B cell (primary cell): ENCODE measurements at regions not wholly inside any gene's neighbourhood (a gene's known extent, or its start where the extent isn't known, plus 50 kb on each side); places are given as distances from the start of the nearest gene placed in this dataset.

Experiments
- ATAC-seq: fragments of 200-7000 bp; cut with Tn5 transposase; one replicate; pipeline ENCODE4 v1.10.0; 2021; ENCODE audit warnings: low read depth, mild to moderate bottlenecking, moderate number of reproducible peaks, moderate library complexity
- CTCF ChIA-PET: fragments of 350-600 bp; sonication (Branson Sonifier 250); formaldehyde crosslinking; loops from one replicate; lab custom pipeline; 2021; ENCODE audit warnings: antibody characterized with exemption, inconsistent platforms; lab: Charles Lee
- POLR2A ChIA-PET: fragments of 350-600 bp; sonication (Branson Sonifier 250); formaldehyde crosslinking; loops from one replicate; lab custom pipeline; 2021; ENCODE audit warnings: antibody characterized with exemption; lab: Charles Lee
- DNase-seq: peaks from one replicate; pipeline ENCODE4 v3.0.0; 2013
- H2AFZ ChIP-seq: 2 replicates; pipeline ENCODE4 v1.6.1; 2012; ENCODE audit warnings: mild to moderate bottlenecking, low read depth, low read length; ENCODE audit not compliant: insufficient read depth, poor library complexity, severe bottlenecking
- H3K27ac ChIP-seq, 2 donors: 1 replicate in 1 of 2; 2 replicates in 1 of 2; pipeline ENCODE4 v1.5.1; 2012 to 2013; ENCODE audit warnings: low read length in 2 of 2, mild to moderate bottlenecking in 2 of 2, moderate library complexity in 1 of 2
- H3K27me3 ChIP-seq, 4 experiments: fragments of 200-600 bp in 1 of 4; sonication (generic) in 1 of 4; replicated peaks in 1 of 4; 1 replicate in 2 of 4; 2 replicates in 2 of 4; pipeline versions ENCODE4 v1.6.1 to v1.7.0; 2013 to 2016; ENCODE audit warnings: low read length in 3 of 4, mild to moderate bottlenecking in 2 of 4, mixed read lengths in 1 of 4, moderate library complexity in 1 of 4; ENCODE audit not compliant: insufficient read depth in 4 of 4, control insufficient read depth in 3 of 4; ENCODE audit errors: control extremely low read depth in 1 of 4
- H3K36me3 ChIP-seq, 2 experiments: replicated peaks in 1 of 2; 1 replicate in 1 of 2; 2 replicates in 1 of 2; pipeline versions ENCODE4 v1.6.1 to v1.7.1; 2013; ENCODE audit warnings: low read length in 1 of 2; ENCODE audit not compliant: insufficient read depth in 2 of 2, control insufficient read depth in 1 of 2; ENCODE audit errors: control extremely low read depth in 1 of 2, extremely low read depth in 1 of 2
- H3K4me1 ChIP-seq, 2 donors: fragments of 200-600 bp in 1 of 2; sonication (generic) in 1 of 2; 1 replicate in 1 of 2; 2 replicates in 1 of 2; pipeline versions ENCODE4 v1.5.1 to v1.6.1; 2013 to 2017; ENCODE audit warnings: low read length in 2 of 2; ENCODE audit not compliant: control insufficient read depth in 2 of 2, insufficient read depth in 2 of 2
- H3K4me2 ChIP-seq: replicated peaks from 2 replicates; pipeline ENCODE3; 2012; ENCODE audit warnings: mild to moderate bottlenecking, low read depth, low read length; ENCODE audit not compliant: poor library complexity, severe bottlenecking
- H3K4me3 ChIP-seq, 5 experiments: fragments of 200-600 bp in 1 of 5; sonication (generic) in 1 of 5; 1 replicate in 3 of 5; 2 replicates in 2 of 5; pipeline versions ENCODE4 v1.5.1 to v1.7.0; 2011 to 2016; ENCODE audit warnings: low read length in 4 of 5, mild to moderate bottlenecking in 4 of 5, low read depth in 2 of 5, control low read depth in 1 of 5, moderate library complexity in 1 of 5; ENCODE audit not compliant: insufficient read depth in 1 of 5; ENCODE audit errors: control extremely low read depth in 1 of 5, extremely low read depth in 1 of 5
- H3K79me2 ChIP-seq: fragments of 200-600 bp; sonication (generic); one replicate; pipeline ENCODE4 v1.6.0; 2016; ENCODE audit warnings: low read length; ENCODE audit not compliant: control insufficient read depth, insufficient read depth
- H3K9ac ChIP-seq: fragments of 200-600 bp; sonication (generic); 2 replicates; pipeline ENCODE4 v1.6.1; 2017; ENCODE audit warnings: mild to moderate bottlenecking, low read length, moderate library complexity
- H3K9me3 ChIP-seq, 3 donors: one replicate each; pipeline versions ENCODE4 v1.6.1 to v1.7.1; 2013; ENCODE audit warnings: low read length in 2 of 3; ENCODE audit not compliant: control insufficient read depth in 2 of 3, insufficient read depth in 1 of 3; ENCODE audit errors: control extremely low read depth in 1 of 3
- H4K20me1 ChIP-seq: 2 replicates; pipeline ENCODE4 v1.6.0; 2012; ENCODE audit warnings: mild to moderate bottlenecking, low read length; ENCODE audit not compliant: insufficient read depth, control insufficient read depth, poor library complexity, severe bottlenecking
- H3K27ac Mint-ChIP-seq: one replicate; pipeline ENCODE4 v1.8.0; 2021; ENCODE audit warnings: mixed read lengths
- H3K27me3 Mint-ChIP-seq: one replicate; pipeline ENCODE4 v1.8.0; 2021; ENCODE audit warnings: mixed read lengths
- H3K4me1 Mint-ChIP-seq: one replicate; pipeline ENCODE4 v1.8.0; 2021; ENCODE audit warnings: mixed read lengths
- H3K4me3 Mint-ChIP-seq: one replicate; pipeline ENCODE4 v1.8.0; 2021; ENCODE audit warnings: mixed read lengths
- H3K9me3 Mint-ChIP-seq: one replicate; pipeline ENCODE4 v1.8.0; 2022; ENCODE audit warnings: mixed read lengths; ENCODE audit not compliant: insufficient read depth
- CTCF ChIP-seq: fragments of 200-600 bp; IDR thresholded peaks from one replicate; pipeline ENCODE4 v1.8.0; 2022; ENCODE audit warnings: antibody characterized with exemption, mild to moderate bottlenecking
- EZH2 ChIP-seq: IDR thresholded peaks from 2 replicates; pipeline ENCODE4 v1.6.1; 2012; ENCODE audit warnings: borderline replicate concordance, low read depth, mild to moderate bottlenecking, moderate library complexity, low read length; ENCODE audit not compliant: insufficient read depth, poor library complexity, severe bottlenecking
- WGBS: methylation state at CpG from one replicate; pipeline ENCODE4 v1.1.5; 2013; ENCODE audit warnings: missing lambda C conversion rate; ENCODE audit not compliant: insufficient coverage; 5-methylcytosine and 5-hydroxymethylcytosine counted together
- intact Hi-C: fragments of 100-400 bp; cut with micrococcal nuclease; formaldehyde crosslinking; loops from one replicate; pipeline ENCODE4 v1.10.0; 2022

GRCh38 chr12:67853204-67853603, 136.0 kb upstream of the IFNG-AS1 start:
- Mint-ChIP-seq H3K9me3 (no peaks in the 10 kb centered on the region), H3K27ac (no peak overlapping the region), H3K4me1 (no peaks in the 10 kb centered on the region), H3K4me3 (no peak overlapping the region), H3K27me3 (peaks cover 31% of the 10 kb centered on the region)
- CTCF ChIA-PET, result no interaction called here
- no peak overlapping the region for H2AFZ ChIP-seq
- no peak overlapping the region for H3K9ac ChIP-seq
- peaks cover 0 to 7% (median 0%) of the 10 kb centered on the region in 3 donors for H3K9me3 ChIP-seq
- H3K4me1 ChIP-seq, result no peaks in the 10 kb centered on the region
- H3K27me3 ChIP-seq, result peaks cover 0 to 9% (median 0%) of the 10 kb centered on the region in 4 experiments
- TF ChIP-seq EZH2, result no peak
- no peak for TF ChIP-seq CTCF
- H3K4me3 ChIP-seq, result no peak overlapping the region
- H3K27ac ChIP-seq, result no peak overlapping the region
- POLR2A ChIA-PET, result interaction anchor here (0.7 kb wide), 1 partner anchor 602 kb away, joined by 7 read pairs; no protein-coding TSS in a partner anchor
- no peaks in the 10 kb centered on the region for H4K20me1 ChIP-seq
- ATAC-seq, result no peak
- no peak for DNase-seq
- intact Hi-C loops, result no loop called here
- no peak overlapping the region for H3K4me2 ChIP-seq
- no peaks in the 10 kb centered on the region for H3K36me3 ChIP-seq
- H3K79me2 ChIP-seq, result no peaks in the 10 kb centered on the region
- 100% methylated on average over 1 of the region's 3 CpGs for WGBS

GRCh38 chr12:67854351-67854750, 134.9 kb upstream of the IFNG-AS1 start:
- no CpG with 5 or more reads among the region's 1 CpG for WGBS
- POLR2A ChIA-PET, result no interaction called here
- peaks cover 31% of the 10 kb centered on the region for H3K27me3 Mint-ChIP-seq

More at GRCh38 chr12:67854351-67854750, 134.9 kb upstream of the IFNG-AS1 start:
- peaks cover 0 to 9% (median 0%) of the 10 kb centered on the region in 4 experiments for H3K27me3 ChIP-seq
- H4K20me1 ChIP-seq, result no peaks in the 10 kb centered on the region
- no peaks in the 10 kb centered on the region for H3K9me3 Mint-ChIP-seq
- H3K4me3 Mint-ChIP-seq, result no peak overlapping the region
- intact Hi-C loops, result no loop called here
- no peak overlapping the region for H3K9ac ChIP-seq
- TF ChIP-seq CTCF (no peak), EZH2 (no peak)
- no peaks in the 10 kb centered on the region for H3K36me3 ChIP-seq
- no peak for DNase-seq
- CTCF ChIA-PET, result no interaction called here
- ATAC-seq, result no peak
- no peaks in the 10 kb centered on the region for H3K79me2 ChIP-seq
- H3K27ac Mint-ChIP-seq, result no peak overlapping the region
- no peak overlapping the region for H3K4me3 ChIP-seq
- H2AFZ ChIP-seq, result no peak overlapping the region
- no peak overlapping the region for H3K27ac ChIP-seq
- H3K4me1 ChIP-seq, result no peaks in the 10 kb centered on the region
- no peak overlapping the region for H3K4me2 ChIP-seq
- peaks cover 0 to 6% (median 0%) of the 10 kb centered on the region in 3 donors for H3K9me3 ChIP-seq
- H3K4me1 Mint-ChIP-seq, result no peaks in the 10 kb centered on the region
